GM19372 (cell line): ENCODE measurements at regions not wholly inside any gene's neighbourhood (a gene's known extent, or its start where the extent isn't known, plus 50 kb on each side); places are given as distances from the start of the nearest gene placed in this dataset.

Experiments
- ATAC-seq: cut with Tn5 transposase; IDR thresholded peaks from one replicate; pipeline ENCODE4 v1.9.1; 2021; ENCODE audit warnings: mild to moderate bottlenecking, low read depth, moderate library complexity; ENCODE audit not compliant: unreplicated experiment

- ATAC-seq = no peak
Measured at GRCh38 chr3:34832865-34833508, 806.3 kb upstream of the ARPP21 start.

- no peak for ATAC-seq
Measured at GRCh38 chr3:34837848-34838741, 801.2 kb upstream of the ARPP21 start.

GRCh38 chr3:34842706-34843480 lies 796.4 kb upstream of the ARPP21 start:
- no peak for ATAC-seq

- ATAC-seq = no peak
Measured at GRCh38 chr3:34844323-34844620, 795.1 kb upstream of the ARPP21 start.

GRCh38 chr3:34851137-34851536 lies 788.2 kb upstream of the ARPP21 start:
- no peak for ATAC-seq

- ATAC-seq = no peak
Measured at GRCh38 chr3:34852844-34853439, 786.4 kb upstream of the ARPP21 start.

- ATAC-seq = no peak
Measured at GRCh38 chr3:34856081-34856947, 783.0 kb upstream of the ARPP21 start.

GRCh38 chr3:34858067-34858660 lies 781.2 kb upstream of the ARPP21 start:
- ATAC-seq = no peak

GRCh38 chr3:34859746-34860145 lies 779.6 kb upstream of the ARPP21 start:
- ATAC-seq = no peak

- no peak for ATAC-seq
Measured at GRCh38 chr3:34862456-34862855, 776.9 kb upstream of the ARPP21 start.

- no peak for ATAC-seq
Measured at GRCh38 chr3:34863485-34863884, 775.8 kb upstream of the ARPP21 start.

GRCh38 chr3:34864011-34864410 lies 775.3 kb upstream of the ARPP21 start:
- ATAC-seq = no peak

- no peak for ATAC-seq
Measured at GRCh38 chr3:34865346-34865745, 774.0 kb upstream of the ARPP21 start.

GRCh38 chr3:34868935-34869334 lies 770.4 kb upstream of the ARPP21 start:
- ATAC-seq = no peak

GRCh38 chr3:34869696-34870095 lies 769.6 kb upstream of the ARPP21 start:
- ATAC-seq = no peak

- no peak for ATAC-seq
Measured at GRCh38 chr3:34872406-34872805, 766.9 kb upstream of the ARPP21 start.

GRCh38 chr3:34876997-34877396 lies 762.3 kb upstream of the ARPP21 start:
- ATAC-seq = no peak

GRCh38 chr3:34878488-34878887 lies 760.8 kb upstream of the ARPP21 start:
- ATAC-seq = no peak

GRCh38 chr3:34881026-34881425 lies 758.3 kb upstream of the ARPP21 start:
- no peak for ATAC-seq

- no peak for ATAC-seq
Measured at GRCh38 chr3:34882764-34883163, 756.6 kb upstream of the ARPP21 start.
